ENCODE measurements at regions not wholly inside any gene's neighbourhood (a gene's known extent, or its start where the extent isn't known, plus 50 kb on each side); places are given as distances from the start of the nearest gene placed in this dataset.

DNA sequence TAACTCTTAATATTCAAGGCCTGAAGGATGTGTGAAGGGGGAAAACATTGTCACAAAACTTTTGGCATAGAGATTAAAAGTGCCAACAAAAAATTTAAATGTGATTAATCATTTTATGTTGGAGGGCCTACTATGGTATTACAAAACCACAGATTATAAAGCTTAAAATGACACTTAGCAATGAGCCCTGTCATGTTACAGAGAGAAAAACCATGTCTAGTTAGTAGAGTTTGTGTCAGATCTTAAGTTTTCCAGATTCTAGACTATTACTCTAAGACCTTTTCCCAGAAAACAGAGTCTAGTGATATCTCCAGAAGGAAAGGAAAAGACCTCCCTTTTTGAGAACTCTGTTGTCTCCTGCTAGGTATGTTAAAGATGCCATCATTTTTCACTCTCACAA is 239.1 kb upstream of the DKK2 start:
- no peak overlapping the region for H3K9ac ChIP-seq (replicated peaks; ENCODE audit: extremely low read depth, insufficient read depth, low read length)
- H3K27me3 ChIP-seq (ENCODE audit: control insufficient read depth in 2 of 2, insufficient read depth in 2 of 2, low read length in 2 of 2) = no peaks in the 10 kb centered on the region
- dilution Hi-C loops (cut with MboI; ENCODE audit: extremely low pct_ligation_motif_present, low sequenced_read_pairs) (no loop called here), intact Hi-C loops (cut with micrococcal nuclease) (loop anchor here (10.0 kb wide), 1 partner anchor 460 kb away; no protein-coding TSS in a partner anchor)
- H3K79me2 ChIP-seq (ENCODE audit: control insufficient read depth, insufficient read depth, low read length) = no peaks in the 10 kb centered on the region
- no peaks in the 10 kb centered on the region for H3K9me1 ChIP-seq (replicated peaks; ENCODE audit: control insufficient read depth, extremely low read depth, insufficient read depth, low read length)
- DNase-seq (ENCODE audit: low read depth, low spot score) (no peak), FAIRE-seq (no peak)
- H3K9me3 ChIP-seq (replicated peaks; ENCODE audit: control insufficient read depth, insufficient read depth, low read length) = no peaks in the 10 kb centered on the region
- H4K20me1 ChIP-seq (replicated peaks; ENCODE audit: control insufficient read depth, extremely low read depth, insufficient read depth, low read length) = no peaks in the 10 kb centered on the region
- CTCF ChIA-PET = interaction anchor here (1.4 kb wide), 1 partner anchor 462 kb away, joined by 4 read pairs; no protein-coding TSS in a partner anchor
- POLR2A ChIA-PET = no interaction called here
- H3K36me3 ChIP-seq (ENCODE audit: control insufficient read depth in 2 of 2, extremely low read depth in 1 of 2, insufficient read depth in 2 of 2, low read length in 2 of 2) = no peaks in the 10 kb centered on the region
- H3K4me1 ChIP-seq (ENCODE audit: control insufficient read depth, extremely low read depth, insufficient read depth, low read length) = peaks cover 10% of the 10 kb centered on the region
- no peak overlapping the region for H3K4me2 ChIP-seq (ENCODE audit: insufficient read depth, low read length)
- H3K27ac ChIP-seq (ENCODE audit: insufficient read depth, low read depth, low read length) = no peak overlapping the region
- BruUV-seq (replicated peaks) = no TSS peak
- H3K4me3 ChIP-seq (replicated peaks in 1 of 3; ENCODE audit: insufficient read depth in 1 of 3, low read depth in 1 of 3, low read length in 3 of 3) = no peak overlapping the region
- no peak overlapping the region for H2AFZ ChIP-seq (ENCODE audit: low read depth, low read length)
- TF ChIP-seq MAX (IDR thresholded peaks at IDR 0.05; ENCODE audit: insufficient read depth, insufficient read length) (no peak), JUN (IDR thresholded peaks at IDR 0.05; ENCODE audit: borderline replicate concordance, insufficient read depth, insufficient read length, low read depth) (no peak), CTCF (IDR thresholded peaks at IDR 0.05; ENCODE audit: extremely low read depth in 1 of 2, insufficient read depth in 1 of 2, low read depth in 1 of 2, low read length in 2 of 2) (no peak), MYC (IDR thresholded peaks at IDR 0.05; ENCODE audit: low read depth, low read length) (no peak)

GRCh38 chr4:107270614-107271013 is 234.5 kb upstream of the DKK2 start:
- CTCF ChIA-PET = no interaction called here
- no peak overlapping the region for H3K9ac ChIP-seq (replicated peaks; ENCODE audit: extremely low read depth, insufficient read depth, low read length)
- intact Hi-C loops (cut with micrococcal nuclease) = loop anchor here (10.0 kb wide), 1 partner anchor 464 kb away; no protein-coding TSS in a partner anchor
- no peak overlapping the region for H2AFZ ChIP-seq (ENCODE audit: low read depth, low read length)
- H3K36me3 ChIP-seq (ENCODE audit: control insufficient read depth in 2 of 2, extremely low read depth in 1 of 2, insufficient read depth in 2 of 2, low read length in 2 of 2) = no peaks in the 10 kb centered on the region
- dilution Hi-C loops (cut with MboI; ENCODE audit: extremely low pct_ligation_motif_present, low sequenced_read_pairs) = no loop called here
- no peaks in the 10 kb centered on the region for H3K9me1 ChIP-seq (replicated peaks; ENCODE audit: control insufficient read depth, extremely low read depth, insufficient read depth, low read length)
- no peaks in the 10 kb centered on the region for H3K9me3 ChIP-seq (replicated peaks; ENCODE audit: control insufficient read depth, insufficient read depth, low read length)
- FAIRE-seq = no peak
- H3K27me3 ChIP-seq (ENCODE audit: control insufficient read depth in 2 of 2, insufficient read depth in 2 of 2, low read length in 2 of 2) = peaks cover 0 to 7% of the 10 kb centered on the region in 2 experiments
- no peak overlapping the region for H3K27ac ChIP-seq (ENCODE audit: insufficient read depth, low read depth, low read length)
- DNase-seq (ENCODE audit: low read depth, low spot score) = no peak
- no TSS peak for BruUV-seq (replicated peaks)
- H4K20me1 ChIP-seq (replicated peaks; ENCODE audit: control insufficient read depth, extremely low read depth, insufficient read depth, low read length) = no peaks in the 10 kb centered on the region
- POLR2A ChIA-PET = no interaction called here
- no peak for TF ChIP-seq CTCF (IDR thresholded peaks at IDR 0.05; ENCODE audit: extremely low read depth in 1 of 2, insufficient read depth in 1 of 2, low read depth in 1 of 2, low read length in 2 of 2)
- no peak for TF ChIP-seq GATA2 (IDR thresholded peaks at IDR 0.05; ENCODE audit: insufficient read depth, insufficient read length, low read depth, low read length)
- no peaks in the 10 kb centered on the region for H3K4me1 ChIP-seq (ENCODE audit: control insufficient read depth, extremely low read depth, insufficient read depth, low read length)
- no peaks in the 10 kb centered on the region for H3K79me2 ChIP-seq (ENCODE audit: control insufficient read depth, insufficient read depth, low read length)
- H3K4me3 ChIP-seq (replicated peaks in 1 of 3; ENCODE audit: insufficient read depth in 1 of 3, low read depth in 1 of 3, low read length in 3 of 3) = no peak overlapping the region
- H3K4me2 ChIP-seq (ENCODE audit: insufficient read depth, low read length) = no peak overlapping the region
